HG03108 (cell line): ENCODE measurements at regions not wholly inside any gene's neighbourhood (a gene's known extent, or its start where the extent isn't known, plus 50 kb on each side); places are given as distances from the start of the nearest gene placed in this dataset.
"Not testable (repeated sequence)": the region's sequence is repeated elsewhere in the genome, so short reads cannot be mapped to it uniquely, and the experiment has no call there.

Source experiments
- ATAC-seq: cut with Tn5 transposase; IDR thresholded peaks from one replicate; pipeline ENCODE4 v1.9.1; 2021; ENCODE audit warnings: moderate library complexity; ENCODE audit not compliant: unreplicated experiment

- no peak for ATAC-seq
Measured at GRCh38 chr2:3115301-3116042, 262.1 kb downstream of the EIPR1 start.

GRCh38 chr2:3114406-3115185 lies 263.0 kb downstream of the EIPR1 start:
- ATAC-seq, result no peak

GRCh38 chr2:3113769-3114168 lies 263.8 kb downstream of the EIPR1 start:
- ATAC-seq, result no peak

GRCh38 chr2:3113122-3113521 lies 264.5 kb downstream of the EIPR1 start:
- ATAC-seq, result no peak

GRCh38 chr2:3112553-3112952 lies 265.1 kb downstream of the EIPR1 start:
- no peak for ATAC-seq

- ATAC-seq, result no peak
Measured at GRCh38 chr2:3112131-3112530, 265.5 kb downstream of the EIPR1 start.

- ATAC-seq, result no peak
Measured at GRCh38 chr2:3110994-3111666, 266.5 kb downstream of the EIPR1 start.

GRCh38 chr2:3110555-3110954 lies 267.1 kb downstream of the EIPR1 start:
- ATAC-seq, result no peak

GRCh38 chr2:3108710-3109702 lies 268.6 kb downstream of the EIPR1 start:
- no peak for ATAC-seq

- no peak for ATAC-seq
Measured at GRCh38 chr2:3108105-3108504, 269.5 kb downstream of the EIPR1 start.

- ATAC-seq, result no peak
Measured at GRCh38 chr2:3107567-3107966, 270.1 kb downstream of the EIPR1 start.

- ATAC-seq, result no peak
Measured at GRCh38 chr2:3105814-3106569, 271.6 kb downstream of the EIPR1 start.

- ATAC-seq, result not testable (repeated sequence)
Measured at GRCh38 chr2:3104958-3105813, 272.4 kb downstream of the EIPR1 start.

- ATAC-seq, result no peak
Measured at GRCh38 chr2:3104261-3104660, 273.4 kb downstream of the EIPR1 start.

- no peak for ATAC-seq
Measured at GRCh38 chr2:3102922-3103569, 274.6 kb downstream of the EIPR1 start.

GRCh38 chr2:3102081-3102921 lies 275.3 kb downstream of the EIPR1 start:
- ATAC-seq, result no peak
